Adrenal gland (tissue), 5 donors: ENCODE measurements at regions not wholly inside any gene's neighbourhood (a gene's known extent, or its start where the extent isn't known, plus 50 kb on each side); places are given as distances from the start of the nearest gene placed in this dataset.
"Not testable (repeated sequence)": the region's sequence is repeated elsewhere in the genome, so short reads cannot be mapped to it uniquely, and the experiment has no call there.

Experiments used
- POLR2A ChIP-seq, 2 donors: fragments of 450-650 bp; IDR thresholded peaks; one replicate each; pipeline ENCODE4 v1.6.1; 2017; ENCODE audit warnings: antibody characterized with exemption in 2 of 2, mild to moderate bottlenecking in 2 of 2, moderate library complexity in 1 of 2
- TF ChIP-seq, protein P1 (sequence below), 6 experiments: fragments of 450-650 bp in 4 of 6; fragments of 200-600 bp in 2 of 6; sonication (generic) in 1 of 6; IDR thresholded peaks; 1 replicate in 5 of 6; 2 replicates in 1 of 6; pipeline versions ENCODE4 v1.5.1 to v1.8.0; 2016 to 2021; ENCODE audit warnings: antibody characterized with exemption in 6 of 6, mild to moderate bottlenecking in 2 of 6, moderate library complexity in 1 of 6
- donor health status: DM: no; HTN: no; CAD: no.

DNA sequence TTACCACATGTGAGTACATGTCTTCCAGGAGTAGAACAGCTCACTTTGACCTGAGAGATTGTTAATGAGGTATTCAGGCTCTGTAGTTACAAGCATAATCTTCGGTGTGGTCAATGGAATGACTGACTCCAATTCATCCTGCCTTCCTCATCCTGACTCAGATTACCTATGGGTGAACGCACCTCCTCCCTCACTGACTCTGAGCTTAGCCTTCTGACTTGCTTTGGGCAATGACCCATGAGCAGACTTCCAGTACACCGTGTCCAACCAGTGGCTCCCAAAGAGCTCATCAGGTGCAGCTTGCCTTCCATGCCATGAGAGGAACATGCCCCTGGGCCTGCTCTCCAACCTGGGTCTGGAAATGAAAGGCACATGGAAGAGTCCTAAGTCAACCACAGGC lies 361.0 kb upstream of the FRG1 start:
- TF ChIP-seq, protein P1, sequence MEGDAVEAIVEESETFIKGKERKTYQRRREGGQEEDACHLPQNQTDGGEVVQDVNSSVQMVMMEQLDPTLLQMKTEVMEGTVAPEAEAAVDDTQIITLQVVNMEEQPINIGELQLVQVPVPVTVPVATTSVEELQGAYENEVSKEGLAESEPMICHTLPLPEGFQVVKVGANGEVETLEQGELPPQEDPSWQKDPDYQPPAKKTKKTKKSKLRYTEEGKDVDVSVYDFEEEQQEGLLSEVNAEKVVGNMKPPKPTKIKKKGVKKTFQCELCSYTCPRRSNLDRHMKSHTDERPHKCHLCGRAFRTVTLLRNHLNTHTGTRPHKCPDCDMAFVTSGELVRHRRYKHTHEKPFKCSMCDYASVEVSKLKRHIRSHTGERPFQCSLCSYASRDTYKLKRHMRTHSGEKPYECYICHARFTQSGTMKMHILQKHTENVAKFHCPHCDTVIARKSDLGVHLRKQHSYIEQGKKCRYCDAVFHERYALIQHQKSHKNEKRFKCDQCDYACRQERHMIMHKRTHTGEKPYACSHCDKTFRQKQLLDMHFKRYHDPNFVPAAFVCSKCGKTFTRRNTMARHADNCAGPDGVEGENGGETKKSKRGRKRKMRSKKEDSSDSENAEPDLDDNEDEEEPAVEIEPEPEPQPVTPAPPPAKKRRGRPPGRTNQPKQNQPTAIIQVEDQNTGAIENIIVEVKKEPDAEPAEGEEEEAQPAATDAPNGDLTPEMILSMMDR (IDR thresholded peaks at IDR 0.05) = not testable (repeated sequence)
- not testable (repeated sequence) for TF ChIP-seq POLR2A (IDR thresholded peaks at IDR 0.05)
